K562 (cell line): ENCODE measurements at regions not wholly inside any gene's neighbourhood (a gene's known extent, or its start where the extent isn't known, plus 50 kb on each side); places are given as distances from the start of the nearest gene placed in this dataset.

Experiments
- ATAC-seq: fragments of 200-7000 bp; cut with Tn5 transposase; 3 replicates; pipeline ENCODE4 v1.9.1; 2020; ENCODE audit warnings: moderate library complexity
- BruUV-seq: library from RNA; stranded (reverse); fragments of 400-500 nt; replicated peaks from 2 replicates; lab custom pipeline; 2021; lab: Mats Ljungman, UMichigan
- CTCF ChIA-PET: fragments of 300-600 bp; formaldehyde crosslinking; extraction: SDS; loops from one replicate; lab custom pipeline; 2021; ENCODE audit warnings: low intra/inter-chr PET ratio; lab: Yijun Ruan, JAX
- POLR2A ChIA-PET: fragments of 300-600, 350-650 bp; sonication (Branson Sonifier 250); formaldehyde crosslinking; extraction: SDS; loops from one replicate; lab custom pipeline; 2021; ENCODE audit warnings: antibody characterized with exemption, inconsistent platforms; lab: Yijun Ruan, JAX
- DNase-seq, 4 experiments: peaks; one replicate each; pipeline versions ENCODE4 v3.0.0 to v3.0.0-alpha.2; 2011 to 2018; ENCODE audit warnings: low spot score in 3 of 4, mixed read lengths in 3 of 4; ENCODE audit errors: extremely low read depth in 1 of 4
- FAIRE-seq: peaks from 2 replicates; lab custom pipeline; 2011; peaks lifted over from hg19 to GRCh38; lab: Jason Lieb, UNC
- H2AFZ ChIP-seq: 2 replicates; pipeline ENCODE4 v1.6.0; 2011; ENCODE audit warnings: low read depth, low read length, control low read depth, inconsistent platforms
- H3K27ac ChIP-seq: fragments of 200-600 bp; 3 replicates; pipeline ENCODE4 v1.8.0; 2011; ENCODE audit warnings: low read depth, mild to moderate bottlenecking, control low read depth, inconsistent platforms, low read length, moderate library complexity, mixed read lengths; ENCODE audit errors: extremely low read depth
- H3K27me3 ChIP-seq, 2 experiments: fragments of 300-600 bp in 1 of 2; 2 replicates in 1 of 2; 3 replicates in 1 of 2; pipeline versions ENCODE4 v1.6.0 to v1.8.0; 2011; ENCODE audit warnings: inconsistent platforms in 2 of 2, low read length in 2 of 2, mild to moderate bottlenecking in 1 of 2, mixed read lengths in 1 of 2, moderate library complexity in 1 of 2; ENCODE audit not compliant: control insufficient read depth in 2 of 2, insufficient read depth in 2 of 2
- H3K36me3 ChIP-seq: fragments of 300-600 bp; 3 replicates; pipeline ENCODE4 v1.8.0; 2011; ENCODE audit warnings: mild to moderate bottlenecking, low read length, inconsistent platforms; ENCODE audit not compliant: control insufficient read depth, insufficient read depth
- H3K4me1 ChIP-seq, 2 experiments: fragments of 200-600 bp in 1 of 2; replicated peaks in 1 of 2; 2 replicates in 1 of 2; 3 replicates in 1 of 2; pipeline versions ENCODE4 v1.5.1 to v1.8.0; 2011; ENCODE audit warnings: inconsistent platforms in 2 of 2, low read length in 2 of 2, mild to moderate bottlenecking in 1 of 2, mixed read lengths in 1 of 2, moderate library complexity in 1 of 2; ENCODE audit not compliant: control insufficient read depth in 2 of 2, insufficient read depth in 2 of 2
- H3K4me2 ChIP-seq: 2 replicates; pipeline ENCODE4 v1.6.1; 2011; ENCODE audit warnings: low read length, control low read depth, inconsistent platforms, mixed read lengths; ENCODE audit not compliant: insufficient read depth
- H3K4me3 ChIP-seq: fragments of 200-600 bp; sonication (generic), shearing (Covaris generic); 2 replicates; pipeline ENCODE4 v1.5.1; 2016; ENCODE audit warnings: control low read depth, inconsistent platforms
- H3K79me2 ChIP-seq: fragments of 200-600 bp; 3 replicates; pipeline ENCODE4 v1.8.0; 2011; ENCODE audit warnings: low read length, inconsistent platforms; ENCODE audit not compliant: control insufficient read depth, insufficient read depth
- H3K9ac ChIP-seq, 2 experiments: 2 replicates each; pipeline versions ENCODE4 v1.6.0 to v1.6.1; 2011; ENCODE audit warnings: low read depth in 2 of 2, low read length in 2 of 2, control low read depth in 1 of 2, inconsistent platforms in 1 of 2, mild to moderate bottlenecking in 1 of 2, mixed read lengths in 1 of 2; ENCODE audit not compliant: insufficient read depth in 1 of 2
- H3K9me1 ChIP-seq: one replicate; pipeline ENCODE4 v1.6.0; 2011; ENCODE audit warnings: inconsistent platforms, mild to moderate bottlenecking, low read length, moderate library complexity; ENCODE audit not compliant: control insufficient read depth, insufficient read depth
- H3K9me3 ChIP-seq: replicated peaks from 2 replicates; pipeline ENCODE4 v1.5.1; 2011; ENCODE audit warnings: low read depth, low read length, inconsistent platforms; ENCODE audit not compliant: control insufficient read depth, insufficient read depth
- H4K20me1 ChIP-seq: replicated peaks from 2 replicates; pipeline ENCODE4 v1.6.1; 2011; ENCODE audit warnings: low read length, inconsistent platforms, mixed read lengths; ENCODE audit not compliant: control insufficient read depth, insufficient read depth
- ARID4B ChIP-seq: sonication (generic); formaldehyde crosslinking; IDR thresholded peaks from 2 replicates; pipeline ENCODE4 v1.8.0; 2022; ENCODE audit warnings: mild to moderate bottlenecking, missing genetic modification reagents
- ELK1 ChIP-seq: sonication (generic); formaldehyde crosslinking; IDR thresholded peaks from 2 replicates; pipeline ENCODE4 v1.8.1; 2022; ENCODE audit warnings: missing genetic modification reagents
- KLF1 ChIP-seq: fragments of 450-650 bp; IDR thresholded peaks from 2 replicates; pipeline ENCODE4 v1.6.1; 2016; ENCODE audit warnings: missing genetic modification characterization, missing compliant biosample characterization
- MTA1 ChIP-seq: fragments of 450-650 bp; IDR thresholded peaks from 2 replicates; pipeline ENCODE4 v1.6.1; 2017; ENCODE audit warnings: borderline replicate concordance
- NR1H2 ChIP-seq: sonication (generic); formaldehyde crosslinking; IDR thresholded peaks from 2 replicates; pipeline ENCODE4 v1.4.0; 2020; ENCODE audit warnings: mild to moderate bottlenecking, missing genetic modification reagents
- NUFIP1 ChIP-seq: fragments of 450-650 bp; IDR thresholded peaks from 2 replicates; pipeline ENCODE4 v1.6.1; 2018; ENCODE audit not compliant: partially characterized antibody
- RBM14 ChIP-seq: fragments of 200-400 bp; formaldehyde crosslinking; IDR thresholded peaks from 2 replicates; pipeline ENCODE4 v1.6.1; 2018; ENCODE audit warnings: low read depth, mild to moderate bottlenecking, low read length, moderate library complexity, borderline replicate concordance; ENCODE audit not compliant: insufficient read depth
- SMAD3 ChIP-seq: fragments of 450-650 bp; formaldehyde crosslinking; conservative IDR thresholded peaks from 2 replicates; pipeline ENCODE4 v1.4.0; 2020; ENCODE audit warnings: mild to moderate bottlenecking
- VEZF1 ChIP-seq: fragments of 200-800 bp; sonication (Bioruptor generic); IDR thresholded peaks from 2 replicates; pipeline ENCODE4 v1.6.1; 2017; ENCODE audit warnings: missing genetic modification characterization, missing compliant biosample characterization
- ZBTB17 ChIP-seq: fragments of 450-650 bp; formaldehyde crosslinking; IDR thresholded peaks from 2 replicates; pipeline ENCODE4 v1.4.0; 2020; ENCODE audit warnings: mild to moderate bottlenecking
- ZNF146 ChIP-seq: IDR thresholded peaks from one replicate; pipeline ENCODE4 v1.6.1; 2018; ENCODE audit warnings: missing compliant biosample characterization; ENCODE audit not compliant: unreplicated experiment
- ZNF589 ChIP-seq: fragments of 200-800 bp; sonication (Bioruptor generic); IDR thresholded peaks from 2 replicates; pipeline ENCODE4 v1.6.1; 2016; ENCODE audit warnings: low read depth, missing genetic modification characterization, missing compliant biosample characterization
- WGBS: fragments of 100-300 bp; shearing (Covaris generic); methylation state at CpG from one replicate; pipeline ENCODE4 v1.1.6; 2016; ENCODE audit warnings: low coverage, mixed read lengths; ENCODE audit not compliant: insufficient coverage; ENCODE audit errors: missing lambda C conversion rate; 5-methylcytosine and 5-hydroxymethylcytosine counted together
- in situ Hi-C: fragments of 300-500 bp; cut with MboI; formaldehyde crosslinking; loops from 4 replicates; pipeline ENCODE4 v1.15.0; 2018; ENCODE audit warnings: inconsistent platforms, mixed read lengths
- intact Hi-C: fragments of 100-400 bp; cut with micrococcal nuclease; formaldehyde crosslinking; loops from 2 replicates; pipeline ENCODE4 v1.14.2; 2022

- ATAC-seq: no peak
- intact Hi-C loops: no loop called here
- POLR2A ChIA-PET: no interaction called here
These were observed 185.8 kb upstream of the NREP start for GRCh38 chr5:111942661-111943401.

More at GRCh38 chr5:111942661-111943401, 185.8 kb upstream of the NREP start:
- TF ChIP-seq VEZF1 (CRISPR knock-in tag) (no peak), MTA1 (no peak), KLF1 (tag) (no peak), NUFIP1 (no peak), SMAD3 (CRISPR knock-in tag) (no peak), RBM14 (no peak), ARID4B (CRISPR knock-in tag) (no peak), ZBTB17 (CRISPR knock-in tag) (no peak), ZNF146 (CRISPR knock-in tag) (no peak), ELK1 (CRISPR knock-in tag) (no peak), ZNF589 (no peak), NR1H2 (CRISPR knock-in tag) (no peak)
- H3K79me2 ChIP-seq: no peaks in the 10 kb centered on the region
- no peak overlapping the region for H2AFZ ChIP-seq
- CTCF ChIA-PET: no interaction called here
- H3K27me3 ChIP-seq: no peaks in the 10 kb centered on the region
- in situ Hi-C loops: no loop called here
- no peaks in the 10 kb centered on the region for H4K20me1 ChIP-seq
- BruUV-seq: no TSS peak
- H3K27ac ChIP-seq: no peak overlapping the region
- no peak for FAIRE-seq
- no peak overlapping the region for H3K9ac ChIP-seq
- H3K4me3 ChIP-seq: no peak overlapping the region
- no peak for DNase-seq
- 0% methylated on average over 1 of the region's 1 CpG for WGBS
- no peaks in the 10 kb centered on the region for H3K9me1 ChIP-seq
- H3K36me3 ChIP-seq: no peaks in the 10 kb centered on the region
- H3K4me1 ChIP-seq: no peaks in the 10 kb centered on the region
- H3K9me3 ChIP-seq: no peaks in the 10 kb centered on the region
- H3K4me2 ChIP-seq: no peak overlapping the region
